ENCODE measurements at regions not wholly inside any gene's neighbourhood (a gene's known extent, or its start where the extent isn't known, plus 50 kb on each side); places are given as distances from the start of the nearest gene placed in this dataset.

DNA sequence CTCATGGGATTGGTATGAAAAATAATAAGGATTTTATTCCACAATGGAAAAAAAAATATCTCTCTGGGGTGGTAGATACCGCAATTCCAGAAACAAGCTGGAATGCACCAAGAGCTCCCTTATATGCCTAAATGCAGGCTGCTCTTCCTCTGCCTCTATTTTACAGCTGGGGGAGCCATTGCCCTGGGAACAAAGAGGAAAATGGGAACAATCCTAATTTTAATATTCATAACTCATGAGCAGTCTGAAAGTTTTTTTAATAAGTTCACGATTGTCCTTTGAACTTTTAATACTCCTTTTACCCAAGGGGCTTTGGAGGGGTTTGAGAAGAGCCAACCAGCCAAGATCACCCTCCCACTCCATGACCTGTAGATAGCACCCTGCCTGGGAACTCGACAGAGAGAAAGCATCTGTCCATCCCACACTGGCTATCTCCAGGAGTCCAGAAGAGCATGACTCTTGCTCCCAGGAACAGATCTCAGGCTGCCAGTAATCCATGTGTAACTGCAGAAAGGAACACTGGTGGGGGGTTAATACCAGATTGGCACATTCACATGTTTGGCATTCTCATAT is 74.7 kb downstream of the CD83 start:
- peaks cover 3% of the 10 kb centered on the region for H3K36me3 Mint-ChIP-seq (ENCODE audit: unreplicated experiment)
- H3K27ac Mint-ChIP-seq (ENCODE audit: unreplicated experiment) = no peak overlapping the region
- peaks cover 9% of the 10 kb centered on the region for H3K4me1 Mint-ChIP-seq (ENCODE audit: unreplicated experiment)
- peaks cover 60% of the 10 kb centered on the region for H3K27me3 Mint-ChIP-seq (ENCODE audit: unreplicated experiment)
- H3K9me3 Mint-ChIP-seq (ENCODE audit: unreplicated experiment) = no peaks in the 10 kb centered on the region
- TF ChIP-seq, protein P1, sequence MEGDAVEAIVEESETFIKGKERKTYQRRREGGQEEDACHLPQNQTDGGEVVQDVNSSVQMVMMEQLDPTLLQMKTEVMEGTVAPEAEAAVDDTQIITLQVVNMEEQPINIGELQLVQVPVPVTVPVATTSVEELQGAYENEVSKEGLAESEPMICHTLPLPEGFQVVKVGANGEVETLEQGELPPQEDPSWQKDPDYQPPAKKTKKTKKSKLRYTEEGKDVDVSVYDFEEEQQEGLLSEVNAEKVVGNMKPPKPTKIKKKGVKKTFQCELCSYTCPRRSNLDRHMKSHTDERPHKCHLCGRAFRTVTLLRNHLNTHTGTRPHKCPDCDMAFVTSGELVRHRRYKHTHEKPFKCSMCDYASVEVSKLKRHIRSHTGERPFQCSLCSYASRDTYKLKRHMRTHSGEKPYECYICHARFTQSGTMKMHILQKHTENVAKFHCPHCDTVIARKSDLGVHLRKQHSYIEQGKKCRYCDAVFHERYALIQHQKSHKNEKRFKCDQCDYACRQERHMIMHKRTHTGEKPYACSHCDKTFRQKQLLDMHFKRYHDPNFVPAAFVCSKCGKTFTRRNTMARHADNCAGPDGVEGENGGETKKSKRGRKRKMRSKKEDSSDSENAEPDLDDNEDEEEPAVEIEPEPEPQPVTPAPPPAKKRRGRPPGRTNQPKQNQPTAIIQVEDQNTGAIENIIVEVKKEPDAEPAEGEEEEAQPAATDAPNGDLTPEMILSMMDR (IDR thresholded peaks at IDR 0.05) = peak; percentile 31
- DNase-seq (ENCODE audit: extremely low spot score, unreplicated experiment) = no peak
- no peak overlapping the region for H3K4me3 Mint-ChIP-seq (ENCODE audit: unreplicated experiment)

DNA sequence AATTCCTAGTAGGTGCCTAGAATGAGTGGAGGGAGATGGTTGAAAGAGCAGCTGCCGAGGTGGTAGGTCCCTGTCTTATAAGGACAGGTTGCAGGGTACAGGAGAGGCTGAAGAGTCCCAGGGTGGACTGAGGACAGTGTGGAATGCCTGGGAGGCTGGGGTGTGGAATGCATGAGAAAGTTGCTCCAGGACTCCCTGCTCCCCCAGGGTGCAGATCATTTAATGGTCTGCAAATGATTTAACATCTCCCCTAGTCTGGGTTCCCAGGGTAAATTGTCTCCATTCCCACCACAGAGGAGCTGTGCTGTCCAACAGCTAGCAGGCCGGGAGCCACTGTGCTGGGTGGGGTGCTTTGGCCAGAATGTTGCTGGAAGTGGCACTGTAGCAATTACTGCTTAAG is 76.0 kb downstream of the CD83 start:
- TF ChIP-seq, protein P1 (IDR thresholded peaks at IDR 0.05) = no peak
- Mint-ChIP-seq H3K36me3 (ENCODE audit: unreplicated experiment) (peaks cover 3% of the 10 kb centered on the region), H3K4me1 (ENCODE audit: unreplicated experiment) (peaks cover 9% of the 10 kb centered on the region), H3K9me3 (ENCODE audit: unreplicated experiment) (no peaks in the 10 kb centered on the region), H3K27me3 (ENCODE audit: unreplicated experiment) (peaks cover 64% of the 10 kb centered on the region), H3K27ac (ENCODE audit: unreplicated experiment) (no peak overlapping the region), H3K4me3 (ENCODE audit: unreplicated experiment) (no peak overlapping the region)
- no peak for DNase-seq (ENCODE audit: extremely low spot score, unreplicated experiment)

DNA sequence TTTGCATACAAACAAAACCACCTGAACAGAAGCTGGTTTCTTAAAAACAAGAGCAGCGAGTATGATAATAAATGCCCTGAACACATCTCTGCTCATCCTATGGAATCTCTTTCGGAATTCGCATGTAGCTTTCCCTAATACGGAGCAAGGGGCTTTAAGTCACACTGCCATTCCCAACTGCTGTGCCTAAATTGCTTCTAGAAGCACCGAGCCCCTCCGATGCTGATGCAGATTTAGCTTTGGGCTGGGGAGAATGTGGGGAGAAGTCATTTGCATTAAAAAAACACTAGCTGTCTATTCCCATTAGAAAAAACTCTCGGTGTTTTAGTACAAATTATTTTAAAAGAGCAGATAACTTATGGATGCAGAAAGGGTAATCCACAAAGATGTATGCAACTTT is 76.9 kb downstream of the CD83 start:
- peaks cover 61% of the 10 kb centered on the region for H3K27me3 Mint-ChIP-seq (ENCODE audit: unreplicated experiment)
- no peak for DNase-seq (ENCODE audit: extremely low spot score, unreplicated experiment)
- H3K9me3 Mint-ChIP-seq (ENCODE audit: unreplicated experiment) = peaks cover under 1% of the 10 kb centered on the region
- H3K36me3 Mint-ChIP-seq (ENCODE audit: unreplicated experiment) = peaks cover 3% of the 10 kb centered on the region
- TF ChIP-seq, protein P1 (IDR thresholded peaks at IDR 0.05) = no peak
- H3K4me3 Mint-ChIP-seq (ENCODE audit: unreplicated experiment) = no peak overlapping the region
- peaks cover 9% of the 10 kb centered on the region for H3K4me1 Mint-ChIP-seq (ENCODE audit: unreplicated experiment)
- no peak overlapping the region for H3K27ac Mint-ChIP-seq (ENCODE audit: unreplicated experiment)

DNA sequence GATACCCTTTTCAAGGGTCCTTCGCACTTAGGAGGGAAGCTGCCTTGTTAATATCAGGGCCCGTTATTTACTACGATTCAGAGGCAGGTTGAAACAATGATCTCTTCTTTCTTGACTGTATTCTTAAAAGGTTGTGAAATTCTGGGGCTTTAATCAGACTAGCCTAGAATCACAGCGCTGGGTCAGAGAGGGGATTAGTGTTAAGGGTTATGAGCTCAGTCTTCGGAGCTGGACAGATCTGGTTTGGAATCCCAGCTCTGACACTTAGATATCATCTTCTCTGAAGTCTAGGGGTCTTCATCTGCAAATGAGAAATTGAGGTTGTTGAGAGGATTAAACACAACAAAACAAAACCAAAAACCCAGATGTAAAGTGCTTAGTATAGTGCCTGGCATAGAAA is 77.4 kb downstream of the CD83 start:
- H3K4me1 Mint-ChIP-seq (ENCODE audit: unreplicated experiment) = peaks cover 9% of the 10 kb centered on the region
- TF ChIP-seq, protein P1 (IDR thresholded peaks at IDR 0.05) = no peak
- no peak overlapping the region for H3K27ac Mint-ChIP-seq (ENCODE audit: unreplicated experiment)
- no peak for DNase-seq (ENCODE audit: extremely low spot score, unreplicated experiment)
- H3K27me3 Mint-ChIP-seq (ENCODE audit: unreplicated experiment) = peaks cover 57% of the 10 kb centered on the region
- no peak overlapping the region for H3K4me3 Mint-ChIP-seq (ENCODE audit: unreplicated experiment)
- H3K36me3 Mint-ChIP-seq (ENCODE audit: unreplicated experiment) = peaks cover 3% of the 10 kb centered on the region
- peaks cover 6% of the 10 kb centered on the region for H3K9me3 Mint-ChIP-seq (ENCODE audit: unreplicated experiment)

DNA sequence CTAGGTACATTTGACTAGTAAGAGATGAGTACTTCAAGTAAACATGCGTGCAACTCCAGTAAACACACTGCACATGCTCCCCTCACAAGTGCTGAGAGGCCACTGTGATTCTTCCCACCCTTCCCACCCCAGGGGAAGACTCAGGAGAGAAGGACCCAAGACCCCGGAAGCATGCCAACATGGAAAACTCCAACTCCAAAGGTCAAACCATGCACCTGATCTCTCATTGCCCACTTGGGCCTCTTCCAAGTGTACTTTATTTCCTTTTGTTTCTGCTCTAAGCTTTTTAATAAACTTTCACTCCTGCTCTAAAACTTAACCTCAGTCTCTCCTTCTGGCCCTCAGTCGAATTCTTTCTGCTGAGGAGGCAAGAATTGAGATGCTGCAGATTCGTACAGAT is 78.5 kb downstream of the CD83 start:
- H3K27ac Mint-ChIP-seq (ENCODE audit: unreplicated experiment) = no peak overlapping the region
- no peak for DNase-seq (ENCODE audit: extremely low spot score, unreplicated experiment)
- TF ChIP-seq, protein P1 (IDR thresholded peaks at IDR 0.05) = no peak
- peaks cover 49% of the 10 kb centered on the region for H3K27me3 Mint-ChIP-seq (ENCODE audit: unreplicated experiment)
- H3K4me1 Mint-ChIP-seq (ENCODE audit: unreplicated experiment) = peaks cover 9% of the 10 kb centered on the region
- peaks cover 11% of the 10 kb centered on the region for H3K9me3 Mint-ChIP-seq (ENCODE audit: unreplicated experiment)
- H3K36me3 Mint-ChIP-seq (ENCODE audit: unreplicated experiment) = peaks cover 3% of the 10 kb centered on the region
- no peak overlapping the region for H3K4me3 Mint-ChIP-seq (ENCODE audit: unreplicated experiment)

Measured in osteocyte (in vitro differentiated cells).